GM18519 (cell line): ENCODE measurements at regions not wholly inside any gene's neighbourhood (a gene's known extent, or its start where the extent isn't known, plus 50 kb on each side); places are given as distances from the start of the nearest gene placed in this dataset.

Experiments used
- ATAC-seq: cut with Tn5 transposase; IDR thresholded peaks from one replicate; pipeline ENCODE4 v1.9.1; 2021; ENCODE audit warnings: mild to moderate bottlenecking, moderate library complexity; ENCODE audit not compliant: unreplicated experiment, low FRiP score

DNA sequence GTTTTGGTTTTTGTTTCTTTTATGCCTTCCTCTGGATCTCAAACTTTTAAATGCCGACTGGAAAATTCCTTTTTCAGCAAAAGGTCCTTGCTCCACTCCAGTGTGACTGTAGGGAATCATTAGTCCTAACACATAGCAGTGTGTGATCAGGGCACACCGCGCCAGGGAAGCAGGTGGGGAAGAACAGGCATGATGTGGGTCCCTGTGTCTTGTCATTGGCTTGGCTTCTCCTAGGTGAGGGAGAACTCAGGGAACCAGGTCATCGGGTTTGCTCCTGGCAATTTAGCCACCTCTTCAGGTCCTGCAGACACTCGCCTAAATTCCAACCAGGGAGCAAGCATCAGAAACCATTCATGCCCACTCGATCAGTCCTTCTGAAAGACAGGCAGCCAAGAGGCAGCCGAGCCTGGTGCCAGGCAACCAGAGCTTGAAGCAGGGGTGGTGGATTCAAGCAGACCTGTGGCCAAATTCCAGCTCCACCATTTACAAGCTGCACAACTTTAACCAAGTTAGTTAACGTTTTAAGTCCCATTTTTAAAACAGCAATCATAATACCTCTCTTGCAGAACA is 514.2 kb downstream of the BNC2 start:
- ATAC-seq, result no peak

DNA sequence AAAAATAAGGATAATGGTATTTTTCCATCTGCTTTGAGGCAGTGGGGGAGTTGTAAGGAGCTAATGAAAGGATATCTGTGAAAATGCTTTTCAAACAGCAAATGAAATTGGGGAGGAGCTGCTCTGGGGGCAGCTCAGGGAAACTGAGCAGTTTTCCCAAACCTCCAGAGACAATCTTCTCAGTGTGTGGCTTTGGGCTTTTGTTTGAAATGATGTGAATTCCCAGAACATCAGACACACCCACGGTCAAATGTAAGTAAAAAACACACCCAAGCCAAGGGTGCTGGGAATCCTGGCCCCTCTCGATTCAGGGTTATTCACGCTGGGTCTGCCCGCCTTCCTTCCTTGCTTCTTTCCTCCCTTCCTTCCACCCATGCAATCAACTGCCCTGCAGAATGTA is 512.6 kb downstream of the BNC2 start:
- no peak for ATAC-seq

DNA sequence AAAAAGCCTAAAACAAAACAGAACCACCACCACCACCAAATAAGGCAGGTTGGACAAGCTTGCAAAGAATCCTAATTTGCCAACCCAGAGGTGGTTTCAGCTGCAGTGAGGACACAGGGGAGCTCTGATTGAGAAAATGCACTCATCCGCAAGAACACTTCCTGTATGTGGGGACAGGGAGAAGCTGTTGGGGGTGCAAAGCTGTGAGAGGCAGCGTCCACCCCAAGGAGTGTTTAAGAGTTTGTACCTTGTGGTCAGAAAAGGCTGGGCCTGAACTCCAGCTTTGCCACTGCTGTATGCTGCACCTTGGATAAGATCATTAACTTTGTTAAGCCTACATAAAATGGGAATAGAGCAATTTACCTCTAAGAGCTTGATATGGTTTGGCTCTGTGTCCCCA is 511.7 kb downstream of the BNC2 start:
- ATAC-seq, result no peak
